ENCODE measurements at regions not wholly inside any gene's neighbourhood (a gene's known extent, or its start where the extent isn't known, plus 50 kb on each side); places are given as distances from the start of the nearest gene placed in this dataset.

GRCh38 chr16:73558219-73558618 is 510.3 kb upstream of the ZFHX3 start:
- TF ChIP-seq POLR2A (IDR thresholded peaks at IDR 0.05; ENCODE audit: low read length) = no peak
- TF ChIP-seq GATA1 (IDR thresholded peaks at IDR 0.05; ENCODE audit: low read depth, low read length) = no peak
